ENCODE measurements at regions not wholly inside any gene's neighbourhood (a gene's known extent, or its start where the extent isn't known, plus 50 kb on each side); places are given as distances from the start of the nearest gene placed in this dataset.

DNA sequence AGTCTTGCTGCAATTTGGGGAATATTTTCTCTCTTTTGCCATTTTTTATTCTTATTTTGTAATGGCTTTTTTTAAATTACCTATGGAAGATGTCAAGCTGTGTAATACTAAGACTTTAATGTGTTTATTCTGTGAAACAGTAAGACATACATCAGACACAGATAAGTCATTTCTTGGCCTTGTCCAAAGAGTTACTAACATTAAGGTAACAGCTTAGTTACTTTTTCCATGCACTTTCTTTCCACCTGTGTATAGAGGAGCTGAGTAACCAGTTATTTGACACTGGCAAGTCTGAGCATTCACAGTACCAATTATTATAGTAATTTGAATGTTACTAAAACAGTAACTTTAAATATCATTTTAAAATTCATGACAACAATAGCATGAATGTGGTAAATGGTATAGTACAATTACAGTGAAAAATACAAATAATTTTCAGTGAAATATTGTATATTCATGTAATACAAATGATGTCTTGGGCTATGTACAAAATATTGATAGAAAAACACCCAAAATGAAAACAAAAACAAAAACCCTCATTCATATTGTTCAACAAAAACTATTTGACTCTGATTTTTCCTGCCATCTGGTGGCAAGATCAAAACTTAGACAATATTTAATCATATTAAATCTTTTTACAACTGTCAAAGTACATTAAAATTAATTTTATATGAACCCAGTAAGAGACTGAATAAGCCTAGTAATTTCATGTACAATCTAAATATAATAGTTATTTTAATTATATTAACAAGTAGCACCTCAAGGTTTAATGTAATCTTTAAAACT is 259.8 kb upstream of the SEMA3A start:
- TF ChIP-seq CTCF (IDR thresholded peaks at IDR 0.05), result no peak
- no peak for TF ChIP-seq POLR2A (IDR thresholded peaks at IDR 0.05)
- no peak for TF ChIP-seq EP300 (IDR thresholded peaks at IDR 0.05)
- no peak for TF ChIP-seq POLR2AphosphoS5 (IDR thresholded peaks at IDR 0.05)
